ENCODE measurements at regions not wholly inside any gene's neighbourhood (a gene's known extent, or its start where the extent isn't known, plus 50 kb on each side); places are given as distances from the start of the nearest gene placed in this dataset.

- TF ChIP-seq YY1 (IDR thresholded peaks at IDR 0.05; ENCODE audit: low read depth) (no peak), REST (IDR thresholded peaks at IDR 0.05; ENCODE audit: low read depth) (no peak), EP300 (IDR thresholded peaks at IDR 0.05; ENCODE audit: borderline replicate concordance) (no peak), TEAD4 (IDR thresholded peaks at IDR 0.05) (no peak), CREB1 (IDR thresholded peaks at IDR 0.05; ENCODE audit: low read depth) (no peak), RAD21 (IDR thresholded peaks at IDR 0.05; ENCODE audit: low read depth) (no peak), FOXM1 (IDR thresholded peaks at IDR 0.05; ENCODE audit: borderline replicate concordance, low read depth) (no peak), CEBPB (IDR thresholded peaks at IDR 0.05) (no peak), EGR1 (IDR thresholded peaks at IDR 0.05) (no peak), TAF1 (IDR thresholded peaks at IDR 0.05; ENCODE audit: low read depth) (no peak), ZBTB7A (IDR thresholded peaks at IDR 0.05; ENCODE audit: low read depth) (no peak)
- TF ChIP-seq, protein P1, sequence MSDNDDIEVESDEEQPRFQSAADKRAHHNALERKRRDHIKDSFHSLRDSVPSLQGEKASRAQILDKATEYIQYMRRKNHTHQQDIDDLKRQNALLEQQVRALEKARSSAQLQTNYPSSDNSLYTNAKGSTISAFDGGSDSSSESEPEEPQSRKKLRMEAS (IDR thresholded peaks at IDR 0.05): no peak
These were observed 321.0 kb upstream of the PDGFD start for GRCh38 chr11:104484804-104485554.
